ENCODE measurements at regions not wholly inside any gene's neighbourhood (a gene's known extent, or its start where the extent isn't known, plus 50 kb on each side); places are given as distances from the start of the nearest gene placed in this dataset.

DNA sequence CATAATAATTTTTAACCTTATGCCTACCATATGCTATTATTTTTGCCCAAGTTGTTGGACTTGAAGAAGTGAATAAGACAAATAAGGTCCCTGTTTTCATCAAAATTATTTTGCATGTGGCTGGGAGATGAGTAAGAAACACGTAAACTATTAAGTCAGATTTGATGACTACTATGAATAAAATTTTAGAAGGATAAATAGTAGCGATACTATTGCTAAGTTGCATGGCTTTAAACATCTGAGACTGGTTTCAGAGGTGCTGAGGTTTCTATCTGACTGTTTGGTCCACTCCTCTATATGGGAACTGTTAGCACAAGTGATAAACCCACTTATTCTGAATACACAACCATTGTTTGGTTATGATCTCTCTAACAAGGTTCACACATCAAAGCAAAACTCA, 674.3 kb upstream of the MDGA2 start:
- Histone ChIP-seq H4K91ac (ENCODE audit: insufficient read length, low read depth, low read length) (no peak overlapping the region), H3K79me2 (ENCODE audit: insufficient read depth, low read length) (no peaks in the 10 kb centered on the region), H3T11ph (ENCODE audit: low read length) (no peak overlapping the region), H2AFZ (ENCODE audit: low read length) (no peak overlapping the region), H4K8ac (replicated peaks; ENCODE audit: insufficient read length, low read depth, low read length) (no peak overlapping the region), H3K18ac (ENCODE audit: insufficient read length, low read depth, low read length) (no peak overlapping the region), H2BK5ac (ENCODE audit: insufficient read length, low read length) (no peak overlapping the region), H3K4ac (ENCODE audit: low read depth, low read length) (no peak overlapping the region), H2AK5ac (ENCODE audit: insufficient read length, low read length) (no peak overlapping the region), H3K4me1 (ENCODE audit: insufficient read depth, low read length) (no peaks in the 10 kb centered on the region), H3K9ac (ENCODE audit: extremely low read depth, insufficient read length, low read length) (no peak overlapping the region), H2BK15ac (ENCODE audit: low read depth, low read length) (no peak overlapping the region), H3K27ac (ENCODE audit: insufficient read length, low read depth, low read length) (no peak overlapping the region), H3K23me2 (ENCODE audit: insufficient read length, low read depth, low read length, poor library complexity, severe bottlenecking) (no peaks in the 10 kb centered on the region), H2BK20ac (ENCODE audit: low read depth, low read length, poor library complexity, severe bottlenecking) (no peak overlapping the region), H3K27me3 (ENCODE audit: insufficient read depth, low read length) (no peaks in the 10 kb centered on the region), H3K4me2 (ENCODE audit: insufficient read depth, insufficient read length, low read length) (no peak overlapping the region), H3K56ac (ENCODE audit: insufficient read length, low read depth, low read length) (no peak overlapping the region), H2BK120ac (ENCODE audit: low read depth, low read length, poor library complexity, severe bottlenecking) (no peak overlapping the region), H3K9me3 (ENCODE audit: control insufficient read depth, low read depth, low read length) (no peaks in the 10 kb centered on the region), H3K14ac (ENCODE audit: insufficient read depth, low read length) (no peak overlapping the region), H4K20me1 (ENCODE audit: control insufficient read depth, insufficient read depth, insufficient read length) (no peaks in the 10 kb centered on the region), H3K79me1 (ENCODE audit: insufficient read depth, low read depth, low read length, poor library complexity, severe bottlenecking) (no peaks in the 10 kb centered on the region), H3K23ac (ENCODE audit: insufficient read length, low read depth, low read length) (no peak overlapping the region), H4K5ac (ENCODE audit: insufficient read length, low read depth, low read length) (no peak overlapping the region), H2BK12ac (ENCODE audit: insufficient read length, low read depth, low read length) (no peak overlapping the region)
- H3K9me3 Mint-ChIP-seq: no peaks in the 10 kb centered on the region
- H3K36me3 Mint-ChIP-seq (ENCODE audit: insufficient read depth in 1 of 3, low read depth in 3 of 3): no peaks in the 10 kb centered on the region
- H3K4me1 Mint-ChIP-seq: no peaks in the 10 kb centered on the region
- no peak for DNase-seq
- no peak for TF ChIP-seq CTCF (conservative IDR thresholded peaks at IDR 0.05)
- no peak overlapping the region for H3K27ac Mint-ChIP-seq
- H3K27me3 Mint-ChIP-seq (ENCODE audit: low read depth): no peaks in the 10 kb centered on the region
- WGBS (ENCODE audit: extremely low coverage, insufficient read length, low lambda C conversion rate): no CpG with 5 or more reads among the region's 2 CpGs
- no peak overlapping the region for H3K4me3 Mint-ChIP-seq

All from H9 (cell line).